ENCODE measurements at regions not wholly inside any gene's neighbourhood (a gene's known extent, or its start where the extent isn't known, plus 50 kb on each side); places are given as distances from the start of the nearest gene placed in this dataset.

DNA sequence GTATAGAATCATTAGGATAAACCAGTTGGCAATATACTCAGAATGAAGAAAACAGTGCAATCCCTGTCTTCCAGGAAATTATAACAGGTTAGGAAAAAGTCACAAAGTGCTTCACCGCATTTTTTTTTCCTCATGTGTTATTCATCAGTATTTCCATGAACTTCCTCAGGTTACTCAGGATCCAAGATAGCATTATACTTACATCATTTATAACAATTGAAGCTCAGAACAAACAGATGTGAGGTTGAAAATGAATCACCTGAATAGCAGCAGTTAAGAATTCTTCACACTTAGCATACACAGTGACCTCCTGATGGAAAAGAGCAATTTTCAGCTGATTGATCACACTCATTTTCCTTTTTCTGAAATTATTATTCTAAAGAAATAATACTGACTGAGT is 1040.7 kb upstream of the B3GALT2 start:
- TF ChIP-seq POLR2A (IDR thresholded peaks at IDR 0.05; ENCODE audit: low read depth, low read length) = no peak
- TF ChIP-seq, protein P1, sequence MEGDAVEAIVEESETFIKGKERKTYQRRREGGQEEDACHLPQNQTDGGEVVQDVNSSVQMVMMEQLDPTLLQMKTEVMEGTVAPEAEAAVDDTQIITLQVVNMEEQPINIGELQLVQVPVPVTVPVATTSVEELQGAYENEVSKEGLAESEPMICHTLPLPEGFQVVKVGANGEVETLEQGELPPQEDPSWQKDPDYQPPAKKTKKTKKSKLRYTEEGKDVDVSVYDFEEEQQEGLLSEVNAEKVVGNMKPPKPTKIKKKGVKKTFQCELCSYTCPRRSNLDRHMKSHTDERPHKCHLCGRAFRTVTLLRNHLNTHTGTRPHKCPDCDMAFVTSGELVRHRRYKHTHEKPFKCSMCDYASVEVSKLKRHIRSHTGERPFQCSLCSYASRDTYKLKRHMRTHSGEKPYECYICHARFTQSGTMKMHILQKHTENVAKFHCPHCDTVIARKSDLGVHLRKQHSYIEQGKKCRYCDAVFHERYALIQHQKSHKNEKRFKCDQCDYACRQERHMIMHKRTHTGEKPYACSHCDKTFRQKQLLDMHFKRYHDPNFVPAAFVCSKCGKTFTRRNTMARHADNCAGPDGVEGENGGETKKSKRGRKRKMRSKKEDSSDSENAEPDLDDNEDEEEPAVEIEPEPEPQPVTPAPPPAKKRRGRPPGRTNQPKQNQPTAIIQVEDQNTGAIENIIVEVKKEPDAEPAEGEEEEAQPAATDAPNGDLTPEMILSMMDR (IDR thresholded peaks at IDR 0.05; ENCODE audit: extremely low read depth in 1 of 2, insufficient read depth in 1 of 2, low read depth in 1 of 2, low read length in 2 of 2) = no peak
- TF ChIP-seq EZH2 (IDR thresholded peaks at IDR 0.05; ENCODE audit: borderline replicate concordance, low read depth, low read length, severe bottlenecking) = no peak
- no peak for TF ChIP-seq FOS (IDR thresholded peaks at IDR 0.05; ENCODE audit: borderline replicate concordance, insufficient read depth, low read length)
- TF ChIP-seq, protein P2, sequence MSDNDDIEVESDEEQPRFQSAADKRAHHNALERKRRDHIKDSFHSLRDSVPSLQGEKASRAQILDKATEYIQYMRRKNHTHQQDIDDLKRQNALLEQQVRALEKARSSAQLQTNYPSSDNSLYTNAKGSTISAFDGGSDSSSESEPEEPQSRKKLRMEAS (IDR thresholded peaks at IDR 0.05; ENCODE audit: insufficient read depth, insufficient read length) = no peak
- TF ChIP-seq MYC (IDR thresholded peaks at IDR 0.05; ENCODE audit: low read depth, low read length) = no peak
- TF ChIP-seq POLR2AphosphoS5 (IDR thresholded peaks at IDR 0.05; ENCODE audit: insufficient read depth, low read depth, low read length) = no peak
